Stimulated activated CD4-positive, alpha-beta T cell treated with anti-CD3 and anti-CD28 coated beads, Interleukin-4, amount 100 ng/mL, for 4 hours (primary cell): ENCODE measurements at regions not wholly inside any gene's neighbourhood (a gene's known extent, or its start where the extent isn't known, plus 50 kb on each side); places are given as distances from the start of the nearest gene placed in this dataset.
"Not testable (repeated sequence)": the region's sequence is repeated elsewhere in the genome, so short reads cannot be mapped to it uniquely, and the experiment has no call there.

Source experiments
- DNase-seq, 2 experiments: peaks; one replicate each; pipeline ENCODE4 v3.0.0-alpha.2; 2020

GRCh38 chr3:33919312-33920120 lies 121.1 kb downstream of the PDCD6IP start:
- DNase-seq: no peak

- DNase-seq: no peak
Observed at GRCh38 chr3:33920511-33920910, 122.1 kb downstream of the PDCD6IP start.

DNA sequence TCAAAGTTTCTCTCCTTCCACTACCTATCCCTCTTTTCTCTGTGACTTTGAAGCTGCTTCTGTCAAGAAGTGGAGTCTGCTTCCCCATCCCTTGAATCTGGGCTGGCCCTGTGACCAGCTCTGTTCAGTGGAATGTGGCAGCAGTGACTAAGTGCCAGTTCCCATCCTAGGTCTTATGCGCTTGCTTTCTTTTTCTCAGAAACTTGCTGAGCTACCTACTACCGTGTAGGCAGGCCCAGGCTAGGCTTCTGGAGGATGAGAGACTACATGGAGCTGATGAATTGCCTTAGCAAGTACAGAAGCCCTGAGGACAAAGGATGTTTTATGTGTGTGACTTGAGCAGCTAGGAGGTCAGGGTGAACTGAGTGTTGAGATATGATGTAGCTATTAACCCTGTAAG lies 123.2 kb downstream of the PDCD6IP start:
- DNase-seq: no peak

DNA sequence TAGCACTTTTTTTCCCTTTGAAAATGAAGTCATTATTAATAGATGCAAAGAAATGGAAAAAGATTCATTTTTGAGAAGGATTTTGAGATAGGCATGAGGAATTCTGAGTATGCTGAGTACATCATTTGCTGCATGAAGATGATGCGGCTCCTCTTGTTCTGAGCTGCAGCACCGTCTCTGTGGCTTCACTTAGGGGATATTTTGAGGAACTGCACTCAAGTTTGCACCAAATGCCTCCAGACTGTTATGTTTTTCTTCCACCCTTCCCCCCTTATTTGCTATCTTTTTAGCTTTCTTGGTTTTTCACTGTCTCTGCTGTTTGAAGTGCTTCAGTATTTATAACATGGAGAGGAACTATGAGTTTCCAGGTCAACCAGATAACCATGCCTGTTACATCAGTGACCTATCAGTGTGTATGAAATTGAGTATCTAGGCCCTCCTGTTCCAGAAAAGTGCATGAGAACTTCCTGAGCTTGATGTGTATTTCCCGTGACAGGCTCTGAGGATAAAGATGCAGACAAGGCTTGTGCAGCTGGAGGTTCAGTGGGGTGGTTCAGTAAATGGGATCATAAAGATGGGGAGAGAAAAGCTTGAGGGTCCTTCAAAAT lies 128.7 kb downstream of the PDCD6IP start:
- DNase-seq: no peak

DNA sequence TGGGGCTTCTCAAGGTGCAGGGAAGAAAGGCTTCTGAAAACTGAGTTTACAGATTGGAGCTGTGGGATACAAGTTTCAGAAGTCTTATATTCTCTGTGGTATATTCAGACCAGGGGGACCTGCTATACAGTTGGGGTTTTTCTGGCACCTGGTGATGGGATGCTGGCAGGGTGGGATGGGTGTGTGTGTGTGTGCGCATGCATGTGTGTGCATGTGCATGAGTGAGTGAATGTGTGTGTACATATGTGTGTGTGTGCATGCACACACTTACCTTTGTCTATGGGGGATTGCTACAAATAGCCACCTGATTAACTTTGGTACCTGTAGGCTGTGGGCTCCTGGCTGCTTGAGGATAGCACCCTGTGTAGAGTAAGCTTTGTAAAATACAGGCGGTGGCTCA lies 131.4 kb downstream of the PDCD6IP start:
- DNase-seq: no peak

- no peak for DNase-seq
Observed at GRCh38 chr3:33931512-33931911, 133.1 kb downstream of the PDCD6IP start.

DNA sequence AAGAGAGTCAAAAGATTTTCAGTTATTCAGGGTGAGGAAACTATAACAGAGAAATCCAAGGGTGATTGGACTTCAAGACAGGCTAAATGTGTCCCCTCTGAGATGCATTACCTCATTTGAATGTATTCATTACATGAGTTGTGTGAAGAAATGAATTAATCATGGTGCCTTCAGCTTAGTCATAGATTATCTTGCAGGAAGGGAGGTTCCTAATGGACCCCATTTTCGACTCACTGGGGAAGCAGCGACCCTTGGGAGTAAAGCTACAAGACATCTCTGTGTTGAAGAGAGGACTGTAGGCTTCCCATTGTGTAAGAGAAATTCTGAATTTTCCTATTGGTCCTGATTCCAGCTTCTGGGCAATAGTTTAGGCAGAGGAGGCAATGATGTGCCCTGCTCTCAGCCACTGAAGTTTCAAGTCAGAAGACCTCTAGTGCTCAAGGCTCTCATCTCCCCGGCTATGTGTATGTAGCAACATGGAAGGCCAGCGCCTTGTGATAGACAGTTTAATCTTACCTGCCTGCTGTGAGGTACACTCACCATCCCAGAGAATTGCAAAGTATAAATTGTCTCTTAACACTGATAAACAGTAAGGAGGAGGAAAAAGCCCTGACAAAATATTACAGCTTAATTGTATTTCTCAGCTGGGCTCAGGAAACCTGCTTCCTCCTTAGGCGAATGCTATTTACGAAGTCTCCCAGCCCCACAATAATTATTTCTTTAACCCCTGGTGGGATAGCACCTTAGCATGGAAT lies 133.8 kb downstream of the PDCD6IP start:
- no peak for DNase-seq

DNA sequence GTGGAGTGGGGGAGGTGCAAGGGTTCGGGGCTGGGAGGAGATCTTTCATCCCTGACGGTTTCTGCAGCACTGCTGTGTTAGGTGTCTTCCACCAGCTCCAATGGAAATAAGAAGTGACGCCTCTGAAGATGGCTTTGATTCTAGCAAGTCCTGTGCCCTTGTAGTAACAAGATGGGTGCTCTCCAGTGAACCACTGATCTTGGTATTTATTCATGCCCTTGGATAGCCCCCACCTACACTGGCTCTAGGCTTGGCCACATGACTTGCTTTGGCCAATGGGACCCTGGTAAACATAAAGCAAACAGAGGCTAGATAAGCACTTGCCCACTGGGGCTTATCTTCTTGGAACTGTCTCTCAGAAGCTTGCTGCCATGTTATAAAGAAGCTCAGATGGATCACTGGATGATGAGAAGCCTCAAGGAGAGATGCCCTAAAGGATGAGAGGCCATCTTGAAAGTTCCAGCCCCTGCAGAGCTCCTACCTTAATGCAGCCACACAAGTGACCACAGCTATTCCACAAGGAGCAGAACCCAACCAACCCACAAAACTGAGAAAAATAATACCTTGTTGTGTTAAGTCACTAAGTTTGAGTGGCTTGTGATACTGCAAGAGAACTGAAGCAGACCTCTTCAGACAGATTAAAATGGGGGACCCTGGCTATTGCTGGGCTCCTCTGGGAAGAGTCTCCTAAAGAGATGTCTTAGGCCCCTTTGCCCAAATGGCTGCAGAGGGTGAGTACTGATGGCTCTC lies 137.9 kb downstream of the PDCD6IP start:
- DNase-seq: no peak

DNA sequence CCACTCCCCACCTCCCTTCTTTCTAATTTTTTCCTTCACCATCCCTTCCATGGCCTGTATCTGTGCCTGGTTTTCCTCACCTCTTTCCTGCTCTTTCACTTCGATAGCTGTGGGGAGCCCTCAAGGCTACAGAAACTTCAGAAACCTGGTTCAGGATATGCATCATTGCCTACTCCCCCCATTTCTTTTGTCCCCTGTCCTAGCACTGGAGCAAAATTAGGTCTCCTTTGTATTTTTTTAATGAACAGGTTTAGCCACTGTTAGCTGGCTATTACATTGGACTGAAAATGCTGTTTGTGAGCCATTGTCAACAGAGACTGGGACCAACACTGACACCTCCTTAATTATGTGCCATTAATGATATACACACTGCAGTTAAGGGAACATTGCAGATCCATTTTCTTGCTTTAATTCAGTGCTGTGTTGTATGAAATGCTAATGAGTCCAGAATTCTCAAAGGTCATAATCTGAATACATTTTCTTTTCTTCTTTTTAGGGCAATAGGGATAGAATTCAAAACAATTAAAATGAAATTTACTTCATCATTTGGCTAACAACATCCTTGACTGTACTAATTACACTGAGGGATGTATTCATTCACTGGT lies 138.6 kb downstream of the PDCD6IP start:
- DNase-seq: no peak

GRCh38 chr3:33937628-33938027 lies 139.2 kb downstream of the PDCD6IP start:
- no peak for DNase-seq

- no peak for DNase-seq
Observed at GRCh38 chr3:33940149-33940548, 141.7 kb downstream of the PDCD6IP start.

DNA sequence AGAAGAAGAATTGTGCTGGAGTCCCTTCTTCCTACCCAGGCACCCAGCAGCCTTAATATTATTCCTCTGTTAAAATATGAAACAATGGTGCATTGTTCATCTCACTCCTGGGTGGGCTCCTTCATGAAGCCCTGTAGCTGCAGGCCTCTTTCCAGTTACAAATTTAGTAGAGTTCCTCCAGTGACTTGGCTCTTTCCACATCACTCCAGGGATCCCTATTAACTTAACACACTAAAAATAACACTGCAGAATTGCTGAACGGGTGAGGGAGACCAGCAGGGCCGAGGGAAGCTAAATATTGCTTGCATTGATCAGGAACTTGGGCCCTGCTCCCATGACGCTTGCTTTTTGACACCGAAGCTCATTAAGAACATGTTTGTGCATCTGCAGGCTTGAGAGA lies 142.3 kb downstream of the PDCD6IP start:
- DNase-seq: no peak

- DNase-seq: no peak
Observed at GRCh38 chr3:33941804-33942203, 143.4 kb downstream of the PDCD6IP start.

DNA sequence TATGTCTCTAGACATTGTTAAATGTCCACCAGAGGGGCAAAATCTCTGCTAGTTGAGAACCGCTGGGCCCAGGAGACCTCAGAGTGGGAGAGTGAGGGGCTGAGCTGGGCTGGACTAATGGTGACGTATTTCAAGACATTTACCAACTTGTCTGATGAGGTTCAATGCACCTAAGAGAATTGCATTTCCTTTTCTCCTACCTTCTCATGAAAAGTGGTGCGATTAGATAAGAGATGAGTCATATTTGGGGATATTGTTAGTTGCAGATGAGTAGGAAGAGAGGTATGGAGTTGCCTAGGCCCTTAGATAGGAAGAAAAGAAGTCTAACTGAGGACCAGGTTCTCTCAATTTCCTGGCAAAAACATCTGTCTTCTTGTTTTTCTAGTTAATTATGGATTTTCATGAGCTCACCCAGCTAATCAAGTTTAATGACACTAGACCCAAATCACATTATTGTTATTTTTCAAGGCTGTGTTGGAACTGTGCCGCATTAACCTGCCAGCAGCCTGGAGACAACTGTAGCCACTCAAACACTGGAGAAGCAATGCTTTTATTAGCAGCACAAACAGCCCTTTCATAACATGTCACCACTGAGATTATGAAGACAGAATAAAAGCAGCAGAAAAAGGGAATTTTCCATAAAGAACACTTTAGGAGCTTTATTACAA lies 144.2 kb downstream of the PDCD6IP start:
- no peak for DNase-seq

GRCh38 chr3:33943277-33943676 lies 144.8 kb downstream of the PDCD6IP start:
- no peak for DNase-seq

- DNase-seq: not testable (repeated sequence)
Observed at GRCh38 chr3:33946612-33947011, 148.2 kb downstream of the PDCD6IP start.

DNA sequence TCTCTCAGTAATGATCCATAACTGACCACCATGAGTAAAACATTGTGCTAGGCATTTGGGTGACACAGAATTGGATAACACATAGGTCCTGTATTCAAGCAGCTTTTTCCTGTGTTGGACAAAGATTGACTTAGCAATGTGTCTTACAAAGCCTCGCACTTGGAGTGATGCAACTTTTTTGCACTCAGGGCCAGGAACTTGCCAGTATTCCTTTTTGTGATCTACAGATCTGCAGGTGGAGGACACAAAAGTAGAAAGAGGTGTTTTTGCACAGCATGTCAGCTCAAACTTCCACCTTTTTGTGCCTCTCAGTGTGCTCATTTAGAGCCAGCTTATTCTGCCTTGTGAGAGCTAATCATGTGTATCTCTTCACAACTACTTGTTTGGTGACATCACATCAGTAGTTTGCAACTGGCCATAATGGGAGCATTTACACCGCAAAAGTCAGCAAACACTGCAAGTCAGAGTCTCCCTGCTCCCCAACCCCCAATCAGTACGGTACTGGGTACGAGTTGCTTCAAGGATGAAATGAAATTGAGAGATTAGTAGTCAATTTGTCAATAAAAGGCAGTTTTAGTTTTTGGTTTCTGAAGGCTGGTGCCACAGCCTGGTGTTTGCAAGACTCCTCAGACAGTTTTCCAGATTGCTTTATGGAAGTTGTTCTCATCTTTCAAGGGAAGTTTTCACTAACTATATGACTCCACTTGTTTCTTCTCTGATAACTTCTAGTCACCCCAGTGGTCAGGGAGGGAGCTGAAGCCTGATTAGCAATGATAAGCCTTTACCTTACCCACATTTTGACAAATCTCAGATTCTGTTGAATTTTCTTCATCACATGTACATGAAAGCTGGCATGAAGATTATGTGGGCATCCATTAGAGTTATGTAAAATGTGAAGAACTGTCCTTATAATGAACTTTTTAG lies 149.1 kb downstream of the PDCD6IP start:
- no peak for DNase-seq

GRCh38 chr3:33949074-33949473 lies 150.6 kb downstream of the PDCD6IP start:
- no peak for DNase-seq

DNA sequence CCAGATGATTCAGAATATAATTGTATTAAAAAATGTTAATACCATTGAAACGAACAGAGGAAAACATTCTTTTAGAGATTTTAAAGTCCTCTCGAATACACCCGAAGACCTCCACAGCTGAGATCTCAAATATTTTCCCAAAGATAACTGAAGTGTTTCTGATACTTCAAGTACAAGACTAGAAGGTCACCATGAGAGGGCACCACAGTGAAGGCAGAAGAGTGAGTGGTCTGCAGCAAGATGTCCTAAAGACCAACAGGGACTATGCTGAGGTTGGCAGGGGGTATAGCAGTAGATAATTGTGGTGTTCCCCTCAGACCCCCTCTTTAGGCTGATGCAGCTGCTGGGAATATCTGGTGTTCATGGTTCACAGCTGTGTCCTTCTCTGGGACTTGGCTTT lies 156.5 kb downstream of the PDCD6IP start:
- no peak for DNase-seq

DNA sequence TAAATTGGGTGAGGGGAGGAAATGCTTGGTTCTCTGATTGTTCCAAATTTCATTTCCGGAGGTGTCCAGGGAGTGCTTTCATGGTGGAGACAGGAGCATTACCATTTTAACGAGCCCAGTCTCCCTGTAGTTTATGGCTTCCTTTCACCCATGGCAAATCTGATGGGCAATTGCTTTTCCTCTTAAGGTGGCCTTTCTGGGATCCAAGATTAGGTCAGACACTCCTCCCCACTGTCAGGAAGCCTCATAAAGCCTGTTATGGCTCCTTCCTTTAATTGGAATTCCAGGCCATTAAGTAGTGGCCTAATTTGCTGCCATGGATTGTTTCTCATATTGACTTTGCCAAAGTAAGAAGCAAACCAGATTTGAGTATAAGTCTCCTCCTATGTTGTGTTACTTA lies 157.8 kb downstream of the PDCD6IP start:
- no peak for DNase-seq

GRCh38 chr3:33956776-33957175 lies 158.3 kb downstream of the PDCD6IP start:
- no peak for DNase-seq
